ENCODE measurements at regions not wholly inside any gene's neighbourhood (a gene's known extent, or its start where the extent isn't known, plus 50 kb on each side); places are given as distances from the start of the nearest gene placed in this dataset.
"Not testable (repeated sequence)": the region's sequence is repeated elsewhere in the genome, so short reads cannot be mapped to it uniquely, and the experiment has no call there.

DNA sequence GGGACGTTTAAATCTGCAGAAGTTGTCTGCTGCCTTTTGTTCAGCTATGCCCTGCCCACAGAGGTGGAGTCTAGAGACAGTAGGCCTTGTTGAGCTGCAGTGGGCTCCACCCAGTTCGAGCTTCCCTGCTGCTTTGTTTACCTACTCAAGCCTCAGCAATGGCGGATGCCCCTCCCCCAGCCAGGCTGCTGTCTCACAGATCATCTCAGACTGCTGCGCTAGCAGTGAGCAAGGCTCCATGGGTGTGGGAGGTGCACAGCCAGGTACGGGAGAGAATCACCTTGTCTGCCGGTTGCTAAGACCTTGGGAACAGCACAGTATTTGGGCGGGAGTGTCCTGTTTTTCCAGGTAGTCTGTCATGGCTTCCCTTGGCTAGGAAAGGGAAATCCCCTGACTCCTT, 114.3 kb upstream of the PALM2AKAP2 start:
- not testable (repeated sequence) for DNase-seq

DNA sequence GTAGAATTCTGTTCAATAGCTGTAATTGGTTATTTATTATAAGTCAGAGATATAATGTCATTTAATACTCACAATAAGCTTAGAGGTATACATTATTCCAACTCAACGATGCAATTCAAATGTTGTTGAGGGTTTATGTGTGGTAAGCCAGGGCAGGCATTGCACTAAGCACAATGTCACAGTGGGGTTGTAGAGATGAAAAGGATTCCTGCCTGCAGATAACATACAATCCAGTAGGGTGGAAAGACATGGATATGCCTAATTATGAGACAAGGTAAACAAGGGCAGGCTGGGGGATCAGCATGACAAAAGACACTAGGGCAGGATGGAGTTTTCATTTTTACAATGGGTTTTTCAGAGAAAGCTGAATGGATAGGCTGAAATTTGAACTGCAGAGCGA, 98.7 kb upstream of the PALM2AKAP2 start:
- DNase-seq: no peak

DNA sequence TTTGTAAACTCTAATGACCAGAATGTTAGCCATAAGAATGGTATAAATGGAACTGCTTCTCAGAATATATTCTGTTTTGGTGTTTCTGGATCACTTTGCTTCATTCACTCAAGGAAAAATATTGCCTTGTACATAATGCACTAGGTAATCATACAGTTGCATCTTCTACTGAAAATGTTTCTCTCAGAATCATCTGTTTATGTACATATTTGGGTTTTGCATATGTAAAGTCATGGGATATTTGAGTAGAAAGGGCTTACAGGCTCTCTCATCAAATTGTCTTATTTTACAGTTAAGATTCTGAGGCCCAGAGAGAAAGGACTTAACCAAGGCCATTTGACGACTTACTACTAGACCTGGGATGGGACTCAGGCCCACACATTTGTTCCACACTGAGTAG, 97.8 kb upstream of the PALM2AKAP2 start:
- DNase-seq: no peak

DNA sequence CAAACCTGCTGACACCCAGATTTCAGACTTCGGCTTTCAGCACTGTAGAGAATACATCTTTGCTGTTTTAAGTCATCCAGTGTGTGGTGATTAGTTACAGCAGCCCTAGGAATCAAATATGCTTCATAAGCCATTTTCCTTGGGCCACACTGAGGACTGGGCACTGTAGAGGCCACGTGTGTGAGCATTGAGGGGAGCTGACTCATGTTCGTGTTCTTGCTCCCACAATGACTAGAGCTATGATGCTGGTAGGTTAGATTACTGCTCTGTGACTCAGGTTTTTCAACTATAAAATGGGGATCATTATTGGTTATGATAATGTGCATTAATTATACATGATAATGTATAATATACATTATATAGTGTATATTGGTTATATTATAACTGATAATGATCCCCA, 96.5 kb upstream of the PALM2AKAP2 start:
- DNase-seq: no peak

DNA sequence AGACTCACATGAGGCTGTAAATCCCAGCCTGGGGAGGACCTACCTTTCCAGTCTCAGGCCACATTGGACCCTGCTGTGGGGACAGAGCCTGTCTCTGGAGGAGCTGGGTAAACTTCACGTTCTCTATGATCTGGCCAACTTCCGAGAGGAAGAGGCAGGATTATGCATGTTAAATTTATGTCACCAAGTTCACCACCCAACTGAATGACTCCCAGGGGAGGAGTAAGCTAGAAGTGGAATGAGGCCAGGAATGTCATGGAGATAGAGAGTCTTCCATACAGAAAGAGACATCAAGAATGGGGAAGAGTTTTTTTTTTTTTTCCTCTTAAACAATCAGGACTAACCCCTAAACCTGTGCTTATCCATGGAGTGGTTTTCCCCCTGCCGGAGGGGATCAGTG, 90.3 kb upstream of the PALM2AKAP2 start:
- no peak for DNase-seq

DNA sequence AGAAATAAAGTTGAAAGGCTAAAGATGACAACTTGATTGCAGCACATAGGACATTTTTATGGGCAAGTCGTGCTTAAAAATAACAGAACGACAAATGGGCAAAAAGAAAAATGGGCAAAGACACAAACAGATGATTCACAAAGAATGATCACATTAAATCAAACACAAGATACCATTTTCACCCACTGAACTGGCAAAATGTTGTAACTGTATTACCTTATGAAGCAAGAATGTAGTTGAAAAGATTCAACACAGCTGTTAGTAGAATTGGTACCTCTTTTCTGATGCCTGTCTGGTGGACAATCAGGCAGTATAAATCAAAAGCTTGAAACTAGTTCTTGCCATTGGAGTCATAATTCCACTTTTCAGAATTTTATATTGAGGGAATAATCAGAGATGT, 81.0 kb upstream of the PALM2AKAP2 start:
- no peak for DNase-seq

DNA sequence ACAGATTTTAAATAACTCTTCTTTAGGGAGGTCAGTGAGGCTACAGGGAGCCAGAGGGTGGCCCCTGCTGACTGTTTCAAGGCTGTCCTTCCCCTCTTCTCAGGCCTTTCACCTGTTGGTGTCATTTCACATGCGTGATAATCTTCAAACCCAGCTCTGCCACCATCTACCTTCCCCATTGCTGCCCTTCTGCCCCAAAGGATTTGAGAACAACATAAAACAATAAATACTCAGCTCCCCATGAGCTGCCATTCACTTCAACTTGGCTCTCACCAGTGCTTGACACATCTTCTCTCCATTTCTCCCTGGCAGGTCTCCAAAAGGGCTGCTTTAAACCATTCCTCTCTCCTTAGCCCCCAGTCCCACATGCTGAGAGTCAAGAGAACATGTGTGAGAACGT, 75.5 kb upstream of the PALM2AKAP2 start:
- DNase-seq: no peak

DNA sequence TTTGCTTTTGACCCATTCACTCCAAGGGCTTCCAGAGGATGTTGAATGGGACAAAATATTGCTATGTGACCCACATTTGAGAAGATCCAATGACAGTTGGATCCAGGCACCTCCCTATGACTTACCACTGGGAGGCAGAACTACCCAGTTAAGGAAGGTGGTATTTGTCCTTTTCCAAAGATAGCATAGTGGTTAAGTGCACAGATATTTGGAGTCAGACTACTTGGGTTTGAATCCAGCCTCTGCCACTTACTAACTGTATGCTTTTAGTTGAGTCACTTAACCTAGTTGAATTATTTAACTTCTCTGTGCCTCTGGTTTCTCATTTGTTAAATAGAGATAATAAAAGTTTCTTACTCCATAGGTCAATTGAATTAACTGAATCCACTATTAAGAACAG, 74.5 kb upstream of the PALM2AKAP2 start:
- no peak for DNase-seq

DNA sequence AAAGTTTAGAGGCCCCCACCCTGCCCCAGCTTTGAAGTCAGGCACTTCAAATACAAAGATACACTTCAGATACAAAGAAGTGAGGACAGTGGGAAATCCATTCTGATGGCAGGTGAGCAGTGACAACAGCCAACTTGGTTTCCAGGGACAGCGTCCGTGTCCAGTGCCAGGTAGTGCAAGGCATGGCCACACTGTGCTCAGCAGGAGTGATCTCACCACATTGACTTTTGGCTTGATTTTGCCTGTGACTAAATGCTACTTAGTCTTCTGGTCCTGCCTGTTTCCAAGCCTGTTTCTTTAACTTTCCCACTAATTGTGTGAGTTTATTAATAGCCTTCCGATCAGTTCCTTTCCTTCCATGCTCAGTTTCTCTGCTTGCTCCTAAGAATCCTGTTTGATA, 72.6 kb upstream of the PALM2AKAP2 start:
- DNase-seq: no peak

DNA sequence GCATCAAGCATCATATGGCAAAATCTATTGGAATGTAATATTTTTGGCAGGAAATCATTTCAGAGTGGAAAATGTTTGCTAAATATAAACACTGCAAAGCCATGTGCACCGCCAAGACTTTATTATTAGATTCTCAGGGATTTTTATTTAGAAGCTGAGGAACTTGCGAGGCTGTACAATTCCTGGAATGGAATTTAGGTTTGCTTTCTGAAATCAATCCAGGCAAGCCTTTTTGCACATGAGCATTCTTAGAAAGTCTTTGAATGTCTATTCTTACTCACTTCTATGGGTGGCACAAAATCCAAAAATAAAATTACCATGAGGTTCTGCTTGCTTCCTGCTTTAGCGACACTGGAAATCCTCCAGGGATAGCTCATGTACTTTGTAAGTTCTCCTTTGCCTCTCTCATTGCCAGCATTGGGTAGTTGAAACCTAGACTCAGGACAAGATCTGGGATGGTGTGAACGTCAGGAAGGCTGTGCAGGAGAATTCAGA, 71.5 kb upstream of the PALM2AKAP2 start:
- peak; percentile 59 to 78 (median 67) for DNase-seq

DNA sequence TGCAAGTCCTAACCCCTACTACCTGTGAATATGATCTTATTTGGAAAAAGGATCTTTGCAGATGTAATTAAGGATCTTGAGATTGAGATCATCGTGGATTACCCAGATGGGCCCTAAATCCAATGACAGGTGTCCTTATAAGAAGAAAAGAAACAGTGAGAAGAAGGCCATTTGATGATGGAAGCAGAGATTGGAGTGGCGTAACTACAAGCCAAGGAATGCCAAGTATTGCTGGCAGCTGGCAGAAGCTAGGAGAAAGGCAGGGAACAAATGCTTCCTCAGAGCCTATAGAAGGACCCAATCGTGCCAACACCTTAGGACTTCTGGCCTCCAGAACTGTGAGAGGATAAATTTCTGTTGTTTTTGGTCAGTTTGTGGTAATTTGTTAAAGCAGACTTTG, 70.1 kb upstream of the PALM2AKAP2 start:
- DNase-seq: no peak

DNA sequence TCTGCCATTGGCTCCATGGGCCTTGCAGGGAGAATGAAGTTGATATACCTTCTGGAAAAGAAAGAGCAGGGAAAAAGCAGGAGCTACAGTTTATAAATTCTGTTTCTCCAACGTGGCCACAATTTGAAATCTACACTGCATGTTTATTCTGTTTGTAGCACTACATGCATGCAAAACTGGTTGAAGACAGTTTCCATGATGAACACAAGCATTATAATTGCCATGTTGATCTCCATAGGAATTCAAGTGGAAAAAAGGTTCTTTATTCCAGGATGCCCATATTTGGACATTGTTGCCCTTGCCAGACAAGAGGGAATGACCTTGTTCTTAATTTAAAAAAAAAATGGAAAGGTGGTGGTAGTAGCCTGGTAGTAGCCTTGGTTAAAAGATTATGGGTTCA, 69.2 kb upstream of the PALM2AKAP2 start:
- DNase-seq: no peak

DNA sequence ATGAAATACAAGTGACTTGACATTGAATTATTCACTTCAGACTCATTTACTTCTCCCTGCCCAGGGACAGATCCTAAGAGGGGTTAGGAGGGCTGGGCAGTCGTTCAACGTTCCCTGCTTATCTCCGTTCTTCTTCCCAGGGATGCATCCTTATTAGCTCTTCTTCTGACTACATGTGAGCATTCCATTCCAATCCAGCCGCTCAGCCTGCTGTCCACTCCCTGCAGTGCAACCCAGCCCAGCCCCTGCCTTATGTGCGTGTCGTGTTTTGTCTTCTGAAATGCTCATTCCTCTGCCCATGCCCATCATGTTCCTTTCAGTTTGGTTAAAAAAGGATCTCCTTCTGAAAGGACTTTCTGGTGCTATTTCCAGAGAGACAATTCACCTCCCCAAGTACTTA, 64.7 kb upstream of the PALM2AKAP2 start:
- DNase-seq: no peak

DNA sequence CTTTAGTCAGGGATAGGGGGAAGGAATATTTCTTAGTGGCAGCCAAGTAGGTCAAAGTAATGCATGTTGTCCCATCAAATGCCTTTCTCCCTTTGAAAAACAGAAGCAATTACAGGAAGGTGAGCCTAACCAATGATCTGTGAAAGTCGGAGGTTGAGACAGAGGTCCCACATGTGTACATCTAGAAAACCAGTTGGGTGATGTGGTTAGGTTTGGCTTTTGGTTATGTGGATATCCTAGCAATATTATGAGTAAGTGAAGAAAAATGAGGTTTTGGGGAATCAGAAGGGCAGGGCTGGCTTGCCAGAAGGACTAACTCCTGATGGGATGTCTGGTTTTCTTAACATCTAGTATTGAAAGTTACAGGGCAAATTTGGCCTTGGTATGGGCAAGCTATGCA, 63.4 kb upstream of the PALM2AKAP2 start:
- no peak for DNase-seq

DNA sequence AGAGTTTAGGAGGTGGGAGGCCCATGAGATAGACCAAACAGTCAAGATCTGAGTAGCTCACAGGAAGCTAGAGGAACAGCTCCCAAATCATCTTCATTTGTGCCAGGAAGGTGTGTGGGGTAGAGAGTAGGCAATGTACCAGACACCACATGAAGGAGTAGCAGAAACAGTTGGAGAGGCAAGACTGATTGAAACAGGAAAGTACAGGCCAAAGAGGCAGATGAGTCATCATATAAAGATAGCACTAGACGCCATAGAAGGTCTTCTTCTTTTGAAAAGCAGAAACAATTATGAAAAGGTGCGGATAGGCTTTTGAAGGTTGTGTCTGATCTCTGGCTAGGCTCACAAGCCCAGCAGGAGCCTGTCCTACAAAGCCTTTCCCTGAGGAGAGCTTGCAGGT, 62.7 kb upstream of the PALM2AKAP2 start:
- DNase-seq: no peak

DNA sequence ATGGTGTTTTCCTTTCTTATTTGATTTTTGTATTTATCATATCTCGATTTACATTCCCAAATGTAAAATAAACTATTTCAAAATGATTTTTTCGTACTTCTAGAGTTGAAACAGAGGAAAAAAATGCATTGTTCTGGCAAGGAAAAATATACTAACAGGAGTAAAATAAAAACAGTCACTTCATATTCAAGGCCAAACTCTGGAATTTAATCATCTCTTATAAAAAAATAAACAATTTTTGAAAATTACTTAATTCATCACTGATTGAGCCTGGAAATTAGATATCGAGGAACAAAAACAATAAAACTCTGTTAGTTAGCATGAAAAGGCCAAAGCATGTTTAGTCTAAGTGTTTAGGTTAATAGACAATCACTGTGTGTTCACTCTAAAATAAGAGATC, 61.1 kb upstream of the PALM2AKAP2 start:
- no peak for DNase-seq

DNA sequence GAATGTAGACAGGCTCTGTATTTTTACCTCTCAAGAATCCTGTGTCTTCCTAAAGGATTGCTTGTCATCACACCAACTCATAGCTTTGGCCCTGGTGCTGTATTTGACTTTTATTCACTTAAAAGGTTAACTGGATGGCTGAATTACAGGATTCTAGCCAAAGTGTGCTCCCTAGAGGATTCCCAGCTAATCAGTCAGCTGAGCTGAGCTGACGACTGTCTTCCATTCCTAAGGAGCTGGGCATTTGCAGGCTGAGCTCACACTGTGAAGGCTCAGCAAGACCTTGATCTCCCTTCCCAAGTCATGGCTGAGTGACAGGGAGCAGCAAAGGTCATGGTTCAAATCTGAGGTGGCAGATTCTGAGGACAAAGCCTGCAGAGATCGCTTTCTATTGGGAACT, 59.0 kb upstream of the PALM2AKAP2 start:
- no peak for DNase-seq

DNA sequence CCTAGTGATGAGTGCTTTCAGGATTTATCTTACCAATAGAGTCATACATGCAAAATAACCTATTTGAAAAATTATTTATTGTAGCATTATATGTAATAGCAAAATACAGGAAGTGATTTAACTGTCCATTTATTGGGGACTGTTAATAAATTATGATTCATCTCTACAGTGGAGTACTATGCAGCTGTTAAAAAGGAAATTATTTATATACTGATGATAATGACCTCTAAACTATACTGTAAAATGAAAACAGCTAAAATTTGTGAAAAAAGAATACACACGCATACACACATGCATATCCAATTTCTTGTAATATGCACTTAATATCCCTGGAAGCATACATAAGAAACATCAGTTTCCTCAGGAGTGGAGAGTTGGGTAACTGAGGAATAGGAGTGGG, 58.0 kb upstream of the PALM2AKAP2 start:
- no peak for DNase-seq

DNA sequence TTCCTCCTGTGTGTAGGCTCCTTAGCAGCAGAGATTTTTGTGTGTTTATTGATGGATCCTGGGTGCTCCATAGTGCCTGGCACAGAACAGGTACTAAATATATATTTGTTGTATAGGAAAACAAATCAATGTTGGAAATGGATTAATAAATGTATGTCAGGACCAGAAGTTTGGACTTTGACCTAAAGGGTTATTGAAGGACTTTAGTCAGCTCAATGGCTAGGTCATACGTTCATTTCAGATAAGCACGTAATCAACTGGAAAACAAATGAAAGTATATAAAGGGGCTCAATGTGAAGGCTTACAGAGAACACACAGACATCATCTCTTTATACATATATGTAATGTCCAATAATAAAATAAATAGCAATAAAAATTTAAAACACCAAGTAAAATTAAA, 56.2 kb upstream of the PALM2AKAP2 start:
- DNase-seq: no peak

DNA sequence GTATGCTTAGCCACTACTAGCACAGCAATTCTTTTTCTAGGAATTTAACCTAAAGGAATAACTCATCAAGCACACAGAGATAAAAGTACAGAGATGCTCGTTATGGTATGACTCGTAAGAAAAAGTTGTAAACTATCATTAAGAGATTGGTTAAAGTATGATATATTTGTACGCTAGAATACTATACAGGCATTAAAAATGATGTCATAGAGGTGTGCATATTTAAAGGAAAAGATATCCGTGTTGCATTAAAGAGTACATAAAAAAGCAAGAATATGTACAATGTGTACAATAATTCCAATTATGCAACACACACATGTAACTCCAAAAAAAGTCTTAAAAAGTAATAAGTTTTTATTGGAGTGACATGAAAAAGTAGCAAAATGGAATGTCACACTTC, 54.5 kb upstream of the PALM2AKAP2 start:
- DNase-seq: no peak

DNA sequence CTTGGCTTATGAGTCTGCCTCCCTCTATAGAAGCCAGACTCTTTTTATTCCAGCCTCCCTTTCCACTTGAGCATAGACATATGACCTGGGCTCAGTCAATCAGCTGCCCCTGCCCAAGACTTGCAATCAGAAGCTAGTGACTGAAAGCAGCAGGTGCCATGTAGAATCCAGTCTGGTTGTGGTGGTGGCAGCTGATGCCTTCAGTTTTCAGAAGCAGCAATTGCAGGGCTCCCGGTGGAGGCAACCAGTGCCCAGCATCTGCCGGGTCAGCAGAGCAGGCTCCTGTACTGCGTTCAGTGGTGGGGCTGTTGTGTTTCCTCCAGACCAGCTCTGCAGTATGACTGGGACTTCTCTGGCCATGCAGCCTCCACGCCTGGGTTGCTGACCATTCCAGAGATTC, 53.9 kb upstream of the PALM2AKAP2 start:
- peak; percentile 42 to 73 (median 53) for DNase-seq

DNA sequence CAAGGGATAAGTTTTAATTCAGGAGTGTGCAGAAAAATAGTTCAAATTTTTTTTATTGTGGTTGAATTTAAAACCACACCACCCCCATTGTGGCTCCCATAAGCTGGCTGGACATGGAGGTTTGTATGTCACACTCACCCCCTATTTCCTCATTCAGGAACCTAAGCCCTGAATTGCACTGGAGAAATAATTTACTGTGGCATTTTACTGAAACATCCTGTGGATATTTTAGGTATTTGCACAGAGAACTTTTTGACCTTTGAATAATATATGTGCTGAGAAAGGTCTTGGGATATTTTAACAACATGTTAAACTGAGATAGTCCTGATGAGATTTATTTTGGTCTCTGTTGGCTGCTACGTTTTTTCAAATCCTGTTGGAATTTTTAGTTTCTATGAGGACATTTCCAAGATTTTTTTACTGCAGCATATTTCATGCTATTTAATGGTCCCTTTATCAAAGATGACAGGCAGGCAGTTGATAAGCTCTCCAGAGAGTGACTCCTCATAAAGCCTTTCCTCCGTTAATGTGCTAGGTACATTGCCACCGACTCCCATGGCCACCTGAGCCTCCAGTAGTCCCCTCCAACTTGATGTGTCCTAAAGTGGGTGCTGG, 51.2 kb upstream of the PALM2AKAP2 start:
- DNase-seq: no peak

DNA sequence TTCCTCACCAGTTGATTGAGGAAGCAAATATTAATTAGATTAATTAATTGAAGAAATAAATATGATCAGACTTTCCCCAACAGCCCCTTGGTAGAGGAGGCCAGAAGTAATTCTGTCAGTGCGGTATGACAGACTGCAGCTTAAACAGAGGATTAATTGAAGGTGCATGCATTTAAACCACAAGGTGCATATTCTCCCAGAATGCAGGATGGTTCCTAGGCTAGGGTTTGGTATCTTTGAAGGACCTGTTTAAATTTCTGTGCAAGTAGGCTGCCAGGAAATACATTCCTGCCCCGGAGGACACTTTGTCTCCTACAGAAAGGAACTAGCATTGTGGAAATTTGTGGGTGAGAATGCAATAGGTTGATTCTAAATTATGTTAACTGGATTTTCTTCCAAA, 50.5 kb upstream of the PALM2AKAP2 start:
- DNase-seq: no peak

Data from muscle of back (tissue), 3 donors.